H9 (cell line): ENCODE measurements at regions not wholly inside any gene's neighbourhood (a gene's known extent, or its start where the extent isn't known, plus 50 kb on each side); places are given as distances from the start of the nearest gene placed in this dataset.

Experiments used
- DNase-seq: peaks from one replicate; pipeline ENCODE4 v3.0.0-alpha.2; 2017
- H2AFZ ChIP-seq: one replicate; pipeline ENCODE4 v1.6.1; 2013; ENCODE audit warnings: mild to moderate bottlenecking, low read length, control low read depth, moderate library complexity
- H2AK5ac ChIP-seq: 2 replicates; pipeline ENCODE4 v1.6.1; 2013; ENCODE audit warnings: low read length, control low read depth, mixed read lengths; ENCODE audit not compliant: insufficient read length
- H2BK120ac ChIP-seq: one replicate; pipeline ENCODE4 v1.6.1; 2013; ENCODE audit warnings: low read depth, mild to moderate bottlenecking, low read length, control low read depth, inconsistent platforms; ENCODE audit not compliant: poor library complexity, severe bottlenecking
- H2BK12ac ChIP-seq: 2 replicates; pipeline ENCODE4 v1.6.1; 2013; ENCODE audit warnings: low read length, control low read depth, mixed read lengths, low read depth; ENCODE audit not compliant: insufficient read length
- H2BK15ac ChIP-seq: 2 replicates; pipeline ENCODE4 v1.6.1; 2013; ENCODE audit warnings: low read depth, low read length, control low read depth
- H2BK20ac ChIP-seq: one replicate; pipeline ENCODE4 v1.6.1; 2013; ENCODE audit warnings: low read depth, mild to moderate bottlenecking, low read length, control low read depth, inconsistent platforms; ENCODE audit not compliant: poor library complexity, severe bottlenecking
- H2BK5ac ChIP-seq: 2 replicates; pipeline ENCODE4 v1.6.1; 2013; ENCODE audit warnings: low read length, control low read depth, mixed read lengths; ENCODE audit not compliant: insufficient read length
- H3K14ac ChIP-seq: 2 replicates; pipeline ENCODE4 v1.6.1; 2013; ENCODE audit warnings: low read length, control low read depth; ENCODE audit not compliant: insufficient read depth
- H3K18ac ChIP-seq: 2 replicates; pipeline ENCODE4 v1.6.1; 2013; ENCODE audit warnings: low read depth, mild to moderate bottlenecking, mixed read lengths, low read length, control low read depth; ENCODE audit not compliant: insufficient read length
- H3K23ac ChIP-seq: 2 replicates; pipeline ENCODE4 v1.6.1; 2013; ENCODE audit warnings: low read length, control low read depth, mixed read lengths, low read depth; ENCODE audit not compliant: insufficient read length
- H3K23me2 ChIP-seq: 2 replicates; pipeline ENCODE4 v1.6.1; 2013; ENCODE audit warnings: low read depth, mild to moderate bottlenecking, mixed read lengths, low read length, control low read depth; ENCODE audit not compliant: insufficient read length, poor library complexity, severe bottlenecking
- H3K27ac ChIP-seq: 2 replicates; pipeline ENCODE4 v1.5.1; 2013; ENCODE audit warnings: low read length, control low read depth, mixed read lengths, low read depth; ENCODE audit not compliant: insufficient read length
- H3K27me3 ChIP-seq: 2 replicates; pipeline ENCODE4 v1.6.1; 2013; ENCODE audit warnings: low read length, control low read depth, inconsistent platforms; ENCODE audit not compliant: insufficient read depth
- H3K4ac ChIP-seq: 2 replicates; pipeline ENCODE4 v1.6.1; 2013; ENCODE audit warnings: low read depth, mild to moderate bottlenecking, control low read depth, inconsistent platforms, low read length, moderate library complexity
- H3K4me1 ChIP-seq: 2 replicates; pipeline ENCODE4 v1.6.1; 2013; ENCODE audit warnings: low read length, control low read depth, inconsistent platforms; ENCODE audit not compliant: insufficient read depth
- H3K4me2 ChIP-seq: 2 replicates; pipeline ENCODE4 v1.6.1; 2013; ENCODE audit warnings: low read length, control low read depth, mixed read lengths; ENCODE audit not compliant: insufficient read length, insufficient read depth
- H3K56ac ChIP-seq: 2 replicates; pipeline ENCODE4 v1.6.1; 2013; ENCODE audit warnings: low read depth, mild to moderate bottlenecking, mixed read lengths, low read length, control low read depth; ENCODE audit not compliant: insufficient read length
- H3K79me1 ChIP-seq: 2 replicates; pipeline ENCODE4 v1.6.1; 2013; ENCODE audit warnings: low read depth, mild to moderate bottlenecking, moderate library complexity, low read length, control low read depth, inconsistent platforms; ENCODE audit not compliant: insufficient read depth, poor library complexity, severe bottlenecking
- H3K79me2 ChIP-seq: 2 replicates; pipeline ENCODE4 v1.6.1; 2013; ENCODE audit warnings: low read length, control low read depth, inconsistent platforms; ENCODE audit not compliant: insufficient read depth
- H3K9ac ChIP-seq: 2 replicates; pipeline ENCODE4 v1.6.1; 2013; ENCODE audit warnings: low read length, control low read depth, mixed read lengths; ENCODE audit not compliant: insufficient read length; ENCODE audit errors: extremely low read depth
- H3K9me3 ChIP-seq: one replicate; pipeline ENCODE4 v1.6.1; 2013; ENCODE audit warnings: low read depth, low read length, inconsistent platforms; ENCODE audit not compliant: control insufficient read depth
- H3T11ph ChIP-seq: one replicate; pipeline ENCODE4 v1.6.1; 2013; ENCODE audit warnings: mild to moderate bottlenecking, low read length, control low read depth, inconsistent platforms
- H4K20me1 ChIP-seq: one replicate; pipeline ENCODE4 v1.6.1; 2013; ENCODE audit not compliant: control insufficient read depth, insufficient read length, insufficient read depth
- H4K5ac ChIP-seq: 2 replicates; pipeline ENCODE4 v1.6.1; 2013; ENCODE audit warnings: low read depth, mild to moderate bottlenecking, mixed read lengths, low read length, control low read depth; ENCODE audit not compliant: insufficient read length
- H4K8ac ChIP-seq: replicated peaks from 2 replicates; pipeline ENCODE4 v1.6.1; 2013; ENCODE audit warnings: low read length, control low read depth, mixed read lengths, low read depth; ENCODE audit not compliant: insufficient read length
- H4K91ac ChIP-seq: 2 replicates; pipeline ENCODE4 v1.6.1; 2013; ENCODE audit warnings: low read depth, mild to moderate bottlenecking, moderate library complexity, mixed read lengths, low read length, control low read depth; ENCODE audit not compliant: insufficient read length
- H3K27ac Mint-ChIP-seq, 3 experiments: 2 replicates in 2 of 3; 3 replicates in 1 of 3; pipeline ENCODE4 v1.8.0; 2020 to 2021; ENCODE audit warnings: mixed read lengths in 3 of 3, mild to moderate bottlenecking in 1 of 3, moderate library complexity in 1 of 3
- H3K27me3 Mint-ChIP-seq: 2 replicates; pipeline ENCODE4 v1.8.0; 2021; ENCODE audit warnings: low read depth, mild to moderate bottlenecking, moderate library complexity, mixed read lengths
- H3K36me3 Mint-ChIP-seq, 3 experiments: 2 replicates in 2 of 3; 3 replicates in 1 of 3; pipeline ENCODE4 v1.8.0; 2020 to 2021; ENCODE audit warnings: low read depth in 3 of 3, mixed read lengths in 3 of 3; ENCODE audit not compliant: insufficient read depth in 1 of 3
- H3K4me1 Mint-ChIP-seq, 2 experiments: 2 replicates each; pipeline ENCODE4 v1.8.0; 2020; ENCODE audit warnings: mixed read lengths in 2 of 2
- H3K4me3 Mint-ChIP-seq, 2 experiments: 2 replicates in 1 of 2; 3 replicates in 1 of 2; pipeline ENCODE4 v1.8.0; 2020 to 2021; ENCODE audit warnings: mild to moderate bottlenecking in 2 of 2, mixed read lengths in 2 of 2, moderate library complexity in 1 of 2
- H3K9me3 Mint-ChIP-seq, 2 experiments: 2 replicates in 1 of 2; 3 replicates in 1 of 2; pipeline ENCODE4 v1.8.0; 2020; ENCODE audit warnings: mild to moderate bottlenecking in 2 of 2, mixed read lengths in 2 of 2, moderate library complexity in 1 of 2
- CTCF ChIP-seq: fragments of 200-600 bp; sonication (generic); conservative IDR thresholded peaks from 3 replicates; pipeline ENCODE4 v1.8.0; 2021; ENCODE audit warnings: antibody characterized with exemption, mild to moderate bottlenecking
- WGBS: extraction: QIAGEN DNeasy Blood & Tissue Kit; methylation state at CpG from one replicate; pipeline ENCODE4 v1.1.7; 2013; ENCODE audit warnings: missing lambda C conversion rate, low lambda C conversion rate, mixed read lengths; ENCODE audit not compliant: insufficient read length; ENCODE audit errors: extremely low coverage; 5-methylcytosine and 5-hydroxymethylcytosine counted together

- no peaks in the 10 kb centered on the region for H3K27me3 Mint-ChIP-seq
- Histone ChIP-seq H3K18ac (no peak overlapping the region), H2BK120ac (no peak overlapping the region), H4K91ac (no peak overlapping the region), H3K4ac (no peak overlapping the region), H3K14ac (no peak overlapping the region), H2BK20ac (no peak overlapping the region), H4K20me1 (no peaks in the 10 kb centered on the region), H4K8ac (no peak overlapping the region), H3K9me3 (no peaks in the 10 kb centered on the region), H3K4me2 (no peak overlapping the region), H2BK5ac (no peak overlapping the region), H3K27me3 (no peaks in the 10 kb centered on the region; the same call in 1 of the 2 replicates), H2BK15ac (no peak overlapping the region), H3K56ac (no peak overlapping the region), H4K5ac (no peak overlapping the region), H3K4me1 (no peaks in the 10 kb centered on the region; the same call in 1 of the 2 replicates), H3K79me1 (no peaks in the 10 kb centered on the region), H3T11ph (no peak overlapping the region), H3K23ac (no peak overlapping the region), H3K23me2 (no peaks in the 10 kb centered on the region), H2AFZ (no peak overlapping the region), H2BK12ac (no peak overlapping the region), H3K9ac (no peak overlapping the region), H3K79me2 (no peaks in the 10 kb centered on the region), H3K27ac (no peak overlapping the region), H2AK5ac (no peak overlapping the region)
- no peak for DNase-seq
- no CpG with 5 or more reads among the region's 6 CpGs for WGBS
- H3K9me3 Mint-ChIP-seq, result peaks cover 0 to 3% of the 10 kb centered on the region in 2 experiments; a peak in 2 of 5 replicates
- no peak overlapping the region for H3K4me3 Mint-ChIP-seq
- no peak overlapping the region; a peak in 1 of 7 replicates for H3K27ac Mint-ChIP-seq
- TF ChIP-seq CTCF, result no peak
- H3K4me1 Mint-ChIP-seq, result peaks cover 5% of the 10 kb centered on the region in 2 experiments
- peaks cover 0 to 1% (median 0%) of the 10 kb centered on the region in 3 experiments; a peak in 1 of 7 replicates for H3K36me3 Mint-ChIP-seq
These were observed 466.4 kb downstream of the STIM2 start for GRCh38 chr4:27326991-27327390.
